ENCODE measurements at regions not wholly inside any gene's neighbourhood (a gene's known extent, or its start where the extent isn't known, plus 50 kb on each side); places are given as distances from the start of the nearest gene placed in this dataset.
A peak's percentile ranks its signal among the peaks of the same experiment; 100 is the strongest.

GRCh38 chr20:60904730-60905129 is 347.3 kb upstream of the CDH4 start:
- Histone ChIP-seq H3K27ac (ENCODE audit: low read depth in 1 of 2, low read length in 1 of 2) (no peak overlapping the region), H3K4me3 (no peak overlapping the region), H3K36me3 (ENCODE audit: control insufficient read depth in 4 of 4, insufficient read depth in 4 of 4, low read length in 4 of 4) (no peaks in the 10 kb centered on the region), H3K27me3 (ENCODE audit: control insufficient read depth in 3 of 3, insufficient read depth in 3 of 3, low read length in 2 of 3) (no peaks in the 10 kb centered on the region), H3K4me1 (ENCODE audit: control insufficient read depth in 5 of 5, insufficient read depth in 5 of 5, low read length in 5 of 5) (peaks cover 0 to 5% (median 0%) of the 10 kb centered on the region in 5 donors), H3K9ac (ENCODE audit: insufficient read depth in 1 of 2, low read length in 2 of 2) (no peak overlapping the region), H3K9me3 (ENCODE audit: control insufficient read depth in 4 of 4, insufficient read depth in 3 of 4, low read length in 3 of 4) (peaks cover 0 to 13% (median 4%) of the 10 kb centered on the region in 4 donors)
- TF ChIP-seq CTCF (IDR thresholded peaks at IDR 0.05; ENCODE audit: control extremely low read depth, extremely low read depth), result no peak
- ATAC-seq (ENCODE audit: insufficient read depth, low FRiP score) (no peak), DNase-seq (peak in 1 of 3 donors; percentile 60)

DNA sequence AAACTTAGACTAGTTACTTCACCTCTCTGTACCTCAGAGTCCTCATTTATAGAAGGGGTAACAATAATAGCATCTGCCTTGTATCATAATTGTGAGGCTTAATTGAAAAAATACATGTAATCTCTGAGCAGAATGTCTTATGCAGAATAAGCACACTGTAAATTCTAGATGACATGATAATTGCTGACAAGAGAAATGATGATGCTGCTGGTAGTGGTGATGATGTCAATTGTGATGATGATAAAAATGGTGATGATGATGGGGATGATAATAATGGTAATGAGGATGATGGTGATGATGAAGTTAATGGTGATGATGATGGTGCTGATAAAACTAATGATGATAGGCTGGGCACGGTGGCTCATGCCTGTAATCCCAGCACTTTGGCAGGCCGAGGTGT is 346.1 kb upstream of the CDH4 start:
- H3K4me3 ChIP-seq, result no peak overlapping the region
- no peak overlapping the region for H3K9ac ChIP-seq (ENCODE audit: insufficient read depth in 1 of 2, low read length in 2 of 2)
- H3K36me3 ChIP-seq (ENCODE audit: control insufficient read depth in 4 of 4, insufficient read depth in 4 of 4, low read length in 4 of 4), result no peaks in the 10 kb centered on the region
- 88 to 94% methylated on average over 2 of the region's 2 CpGs for WGBS, 2 donors
- ATAC-seq (ENCODE audit: insufficient read depth, low FRiP score), result no peak
- H3K27me3 ChIP-seq (ENCODE audit: control insufficient read depth in 3 of 3, insufficient read depth in 3 of 3, low read length in 2 of 3), result no peaks in the 10 kb centered on the region
- peaks cover 0 to 12% (median 4%) of the 10 kb centered on the region in 4 donors for H3K9me3 ChIP-seq (ENCODE audit: control insufficient read depth in 4 of 4, insufficient read depth in 3 of 4, low read length in 3 of 4)
- peaks cover 0 to 5% (median 0%) of the 10 kb centered on the region in 5 donors for H3K4me1 ChIP-seq (ENCODE audit: control insufficient read depth in 5 of 5, insufficient read depth in 5 of 5, low read length in 5 of 5)
- DNase-seq, result no peak
- TF ChIP-seq CTCF (IDR thresholded peaks at IDR 0.05; ENCODE audit: control extremely low read depth, extremely low read depth), result no peak
- no peak overlapping the region for H3K27ac ChIP-seq (ENCODE audit: low read depth in 1 of 2, low read length in 1 of 2)

GRCh38 chr20:60906555-60906954 is 345.5 kb upstream of the CDH4 start:
- Histone ChIP-seq H3K36me3 (ENCODE audit: control insufficient read depth in 4 of 4, insufficient read depth in 4 of 4, low read length in 4 of 4) (no peaks in the 10 kb centered on the region), H3K27me3 (ENCODE audit: control insufficient read depth in 3 of 3, insufficient read depth in 3 of 3, low read length in 2 of 3) (no peaks in the 10 kb centered on the region), H3K4me1 (ENCODE audit: control insufficient read depth in 5 of 5, insufficient read depth in 5 of 5, low read length in 5 of 5) (peaks cover 0 to 5% (median 0%) of the 10 kb centered on the region in 5 donors), H3K9me3 (ENCODE audit: control insufficient read depth in 4 of 4, insufficient read depth in 3 of 4, low read length in 3 of 4) (peaks cover 0 to 10% (median 2%) of the 10 kb centered on the region in 4 donors), H3K27ac (ENCODE audit: low read depth in 1 of 2, low read length in 1 of 2) (no peak overlapping the region), H3K9ac (ENCODE audit: insufficient read depth in 1 of 2, low read length in 2 of 2) (no peak overlapping the region), H3K4me3 (no peak overlapping the region)
- WGBS, 2 donors, result 94 to 95% methylated on average over 4 of the region's 4 CpGs
- TF ChIP-seq CTCF (IDR thresholded peaks at IDR 0.05; ENCODE audit: control extremely low read depth, extremely low read depth), result no peak
- no peak for DNase-seq
- ATAC-seq (ENCODE audit: insufficient read depth, low FRiP score), result no peak

- Histone ChIP-seq H3K4me3 (no peak overlapping the region), H3K36me3 (ENCODE audit: control insufficient read depth in 4 of 4, insufficient read depth in 4 of 4, low read length in 4 of 4) (no peaks in the 10 kb centered on the region), H3K4me1 (ENCODE audit: control insufficient read depth in 5 of 5, insufficient read depth in 5 of 5, low read length in 5 of 5) (no peaks in the 10 kb centered on the region), H3K27me3 (ENCODE audit: control insufficient read depth in 3 of 3, insufficient read depth in 3 of 3, low read length in 2 of 3) (peaks cover 0 to 4% (median 0%) of the 10 kb centered on the region in 3 donors), H3K9ac (ENCODE audit: insufficient read depth in 1 of 2, low read length in 2 of 2) (no peak overlapping the region), H3K27ac (ENCODE audit: low read depth in 1 of 2, low read length in 1 of 2) (no peak overlapping the region), H3K9me3 (ENCODE audit: control insufficient read depth in 4 of 4, insufficient read depth in 3 of 4, low read length in 3 of 4) (peaks cover 0 to 2% (median 0%) of the 10 kb centered on the region in 4 donors)
- no peak for DNase-seq
- no peak for TF ChIP-seq CTCF (IDR thresholded peaks at IDR 0.05; ENCODE audit: control extremely low read depth, extremely low read depth)
- no peak for ATAC-seq (ENCODE audit: insufficient read depth, low FRiP score)
- 71 to 74% methylated on average over 4 of the region's 4 CpGs for WGBS, 2 donors
These were observed 338.8 kb upstream of the CDH4 start for GRCh38 chr20:60913298-60913697.

All from lung (tissue), 11 donors.